DND-41 (cell line): ENCODE measurements at regions not wholly inside any gene's neighbourhood (a gene's known extent, or its start where the extent isn't known, plus 50 kb on each side); places are given as distances from the start of the nearest gene placed in this dataset.

Experiments used
- CTCF ChIP-seq: IDR thresholded peaks from 2 replicates; pipeline ENCODE4 v1.5.1; 2012; ENCODE audit warnings: borderline replicate concordance, low read length, moderate library complexity, mild to moderate bottlenecking; ENCODE audit not compliant: poor library complexity, severe bottlenecking; ENCODE audit errors: extremely low read depth
- EZH2 ChIP-seq: IDR thresholded peaks from 3 replicates; pipeline ENCODE4 v1.6.1; 2012; ENCODE audit warnings: borderline replicate concordance, low read depth, mild to moderate bottlenecking, moderate library complexity, low read length, inconsistent platforms; ENCODE audit not compliant: severe bottlenecking

- TF ChIP-seq CTCF (no peak), EZH2 (no peak)
Measured at GRCh38 chr6:48670546-48670945, 559.5 kb upstream of the PTCHD4 start.
